Esophagus squamous epithelium (tissue), 4 donors: ENCODE measurements at regions not wholly inside any gene's neighbourhood (a gene's known extent, or its start where the extent isn't known, plus 50 kb on each side); places are given as distances from the start of the nearest gene placed in this dataset.

Source experiments
- POLR2A ChIP-seq, 4 donors: fragments of 450-650 bp; IDR thresholded peaks; one replicate each; pipeline ENCODE4 v1.6.1; 2017; ENCODE audit warnings: antibody characterized with exemption in 4 of 4, mild to moderate bottlenecking in 4 of 4, moderate library complexity in 3 of 4
- TF ChIP-seq, protein P1 (sequence below), 6 experiments: fragments of 450-650 bp in 4 of 6; fragments of 200-600 bp in 2 of 6; sonication (generic) in 2 of 6; IDR thresholded peaks; one replicate each; pipeline ENCODE4 v1.5.1; 2016 to 2019; ENCODE audit warnings: antibody characterized with exemption in 6 of 6, mild to moderate bottlenecking in 4 of 6, moderate library complexity in 4 of 6

DNA sequence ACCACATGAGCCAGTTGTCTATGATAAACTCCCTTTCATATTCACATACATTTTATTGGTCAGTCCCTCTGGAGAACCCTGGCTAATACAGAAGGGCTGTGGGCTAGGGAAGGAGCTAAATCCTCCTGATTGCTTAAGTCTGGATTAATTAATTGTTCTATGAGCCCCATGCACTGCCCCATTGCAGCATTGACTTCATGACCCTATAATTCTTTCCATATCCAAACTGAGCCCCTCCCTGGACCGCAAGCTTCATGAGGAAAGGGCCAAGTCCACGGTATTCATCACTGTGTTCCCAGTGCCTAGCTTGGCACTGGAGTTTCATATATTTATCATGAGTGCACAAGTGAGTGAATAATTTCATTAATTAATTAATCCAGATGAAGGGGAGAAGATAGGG lies 124.0 kb downstream of the MBD2 start:
- TF ChIP-seq, protein P1, sequence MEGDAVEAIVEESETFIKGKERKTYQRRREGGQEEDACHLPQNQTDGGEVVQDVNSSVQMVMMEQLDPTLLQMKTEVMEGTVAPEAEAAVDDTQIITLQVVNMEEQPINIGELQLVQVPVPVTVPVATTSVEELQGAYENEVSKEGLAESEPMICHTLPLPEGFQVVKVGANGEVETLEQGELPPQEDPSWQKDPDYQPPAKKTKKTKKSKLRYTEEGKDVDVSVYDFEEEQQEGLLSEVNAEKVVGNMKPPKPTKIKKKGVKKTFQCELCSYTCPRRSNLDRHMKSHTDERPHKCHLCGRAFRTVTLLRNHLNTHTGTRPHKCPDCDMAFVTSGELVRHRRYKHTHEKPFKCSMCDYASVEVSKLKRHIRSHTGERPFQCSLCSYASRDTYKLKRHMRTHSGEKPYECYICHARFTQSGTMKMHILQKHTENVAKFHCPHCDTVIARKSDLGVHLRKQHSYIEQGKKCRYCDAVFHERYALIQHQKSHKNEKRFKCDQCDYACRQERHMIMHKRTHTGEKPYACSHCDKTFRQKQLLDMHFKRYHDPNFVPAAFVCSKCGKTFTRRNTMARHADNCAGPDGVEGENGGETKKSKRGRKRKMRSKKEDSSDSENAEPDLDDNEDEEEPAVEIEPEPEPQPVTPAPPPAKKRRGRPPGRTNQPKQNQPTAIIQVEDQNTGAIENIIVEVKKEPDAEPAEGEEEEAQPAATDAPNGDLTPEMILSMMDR (IDR thresholded peaks at IDR 0.05) = no peak
- TF ChIP-seq POLR2A (IDR thresholded peaks at IDR 0.05) = no peak
